Astrocyte of the hippocampus (primary cell): ENCODE measurements at regions not wholly inside any gene's neighbourhood (a gene's known extent, or its start where the extent isn't known, plus 50 kb on each side); places are given as distances from the start of the nearest gene placed in this dataset.

ENCODE experiments used
- DNase-seq: peaks from one replicate; pipeline ENCODE4 v3.0.0; 2011; ENCODE audit warnings: low read depth, low spot score

DNA sequence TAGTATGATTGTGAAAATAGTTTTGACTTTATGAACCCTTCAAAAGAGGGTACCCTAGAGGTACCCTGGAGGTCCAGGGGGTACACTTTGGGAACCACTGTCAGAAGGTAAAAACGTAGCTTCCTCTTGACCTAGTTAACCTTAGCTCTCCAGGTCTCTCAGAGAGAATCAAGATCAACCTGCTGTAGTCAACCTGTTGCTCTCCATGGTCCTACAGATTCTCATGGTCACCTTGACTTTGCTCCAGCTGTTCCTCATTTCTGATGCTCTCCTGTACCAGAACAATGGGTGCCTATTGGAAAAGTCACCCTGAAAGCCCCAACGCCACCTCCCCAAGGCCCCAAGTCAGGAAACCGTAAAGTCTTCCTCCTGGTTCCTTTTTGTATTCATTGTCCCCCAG lies 294.4 kb upstream of the CDH4 start:
- DNase-seq = no peak

DNA sequence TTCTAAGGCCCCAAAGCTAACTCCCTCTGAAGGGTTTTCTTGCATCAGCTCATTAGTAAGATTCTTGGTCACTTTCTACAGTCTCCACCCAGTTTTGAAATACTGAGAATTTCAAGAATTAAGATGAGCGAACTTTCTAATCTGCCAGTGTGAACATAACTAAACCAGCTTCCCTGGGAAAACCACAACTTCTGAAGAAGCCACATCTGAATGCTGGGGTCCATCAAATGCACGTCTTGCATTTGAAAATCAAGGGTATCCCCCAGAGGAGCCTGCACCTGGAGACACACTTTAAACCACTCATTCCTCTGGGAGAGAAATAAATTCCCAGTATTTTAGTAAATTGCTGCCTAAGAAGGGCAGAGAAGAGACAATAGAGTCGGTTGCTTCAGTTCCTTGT lies 292.1 kb upstream of the CDH4 start:
- DNase-seq = no peak

DNA sequence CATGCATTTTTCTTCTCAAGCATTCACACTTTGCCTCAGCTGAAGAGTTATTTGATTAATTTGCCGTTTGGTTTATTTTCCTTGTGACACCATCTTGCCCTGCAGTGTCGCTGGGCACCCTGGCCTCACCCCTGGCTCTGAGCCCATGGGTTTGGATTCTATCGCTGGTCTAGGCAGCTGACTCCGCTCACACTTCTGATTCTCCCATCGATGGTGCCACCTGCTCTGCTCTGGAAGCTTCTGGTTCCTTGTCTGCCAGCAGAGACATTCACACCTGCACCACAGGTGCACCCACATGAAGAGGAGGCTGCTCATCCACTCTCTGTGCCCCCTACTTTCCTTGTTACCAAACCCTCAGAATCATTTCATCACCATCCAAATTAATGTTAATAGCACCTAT lies 291.6 kb upstream of the CDH4 start:
- no peak for DNase-seq

DNA sequence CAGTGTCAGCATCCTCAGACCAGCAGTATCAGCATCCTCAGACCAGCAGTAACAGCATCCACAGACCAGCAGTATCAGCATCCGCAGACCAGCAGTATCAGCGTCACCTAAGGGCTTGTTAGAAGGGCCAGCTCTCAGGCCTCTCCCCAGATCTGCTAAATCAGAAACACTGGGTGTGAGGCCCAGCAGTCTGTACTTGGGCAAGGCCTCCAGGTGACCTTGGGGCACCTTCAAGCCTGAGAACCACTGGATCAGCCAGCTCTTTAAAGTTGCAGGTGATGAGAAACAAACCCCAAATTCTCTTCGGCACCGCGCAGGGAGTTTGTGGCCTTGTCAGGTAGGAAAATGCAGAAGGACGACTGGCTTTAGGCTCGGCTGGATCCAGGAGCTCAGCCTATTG lies 290.5 kb upstream of the CDH4 start:
- DNase-seq = no peak

DNA sequence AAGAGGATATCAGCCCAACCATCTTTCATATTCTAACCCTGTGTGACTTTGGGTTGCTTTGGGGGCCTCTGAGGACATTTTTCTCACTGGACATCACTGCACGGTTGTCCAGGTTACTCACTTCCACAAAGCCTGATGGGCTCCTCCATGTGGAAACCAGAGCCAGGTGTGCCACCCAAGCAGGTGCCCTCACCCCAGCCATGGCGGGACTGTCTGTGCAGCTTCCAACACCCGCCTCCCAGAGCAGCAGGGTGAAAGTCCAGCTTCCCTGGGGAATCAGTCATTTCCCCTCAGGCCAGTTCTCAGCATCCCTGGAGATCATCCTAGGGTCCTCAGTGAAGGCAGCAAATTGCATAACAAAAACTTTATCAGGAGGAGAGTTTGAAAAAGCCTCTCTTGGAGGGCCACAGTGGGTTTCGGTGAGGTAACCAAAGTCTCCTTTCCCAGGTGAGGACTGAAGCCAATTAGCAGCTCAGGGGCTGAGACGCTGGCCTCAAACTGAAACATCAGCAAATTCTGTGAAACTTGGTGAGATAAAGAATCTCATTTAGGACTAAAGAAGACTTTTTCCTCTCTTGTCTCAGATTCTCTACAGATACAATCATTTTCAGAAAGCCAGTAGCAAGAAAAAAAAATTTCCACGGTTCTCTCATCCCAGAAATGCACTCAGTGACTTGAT lies 289.6 kb upstream of the CDH4 start:
- DNase-seq = no peak

DNA sequence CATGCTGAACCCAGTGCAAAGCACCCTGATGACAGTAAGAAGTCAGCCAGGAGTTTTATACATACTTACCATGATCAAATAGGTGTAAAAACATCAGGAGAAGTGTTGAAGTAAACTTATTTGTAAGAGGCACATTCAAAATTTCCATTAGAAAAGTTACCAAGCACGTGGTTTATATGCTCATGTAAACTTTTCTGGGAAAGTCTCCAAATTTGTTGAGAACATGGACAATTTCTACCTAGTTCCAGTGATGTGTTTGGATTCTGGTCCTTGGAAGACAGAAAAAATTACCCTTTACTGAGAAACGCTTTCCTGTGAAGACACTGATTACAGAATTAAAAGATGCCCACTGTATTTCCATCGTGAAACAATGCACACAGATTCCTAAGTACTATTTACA lies 288.9 kb upstream of the CDH4 start:
- DNase-seq = no peak

DNA sequence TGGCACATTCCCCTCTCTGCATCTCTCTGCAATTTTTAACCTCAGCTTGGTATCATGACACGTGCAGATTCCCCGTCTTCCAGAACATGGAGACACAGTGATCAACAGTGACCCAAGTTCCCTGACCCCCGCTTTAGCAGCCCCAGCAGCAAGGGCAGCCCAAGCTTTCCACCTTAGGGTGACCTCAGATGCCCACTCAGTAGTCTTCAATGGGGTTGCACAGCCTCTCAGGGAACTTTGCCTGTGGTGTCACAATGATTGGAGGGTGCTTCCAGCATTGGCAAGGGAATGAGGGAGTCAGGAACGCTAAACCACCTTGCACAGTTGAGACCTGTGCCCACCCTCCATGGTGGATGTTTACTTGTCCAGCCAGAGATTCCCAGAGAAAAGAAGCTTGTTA lies 287.1 kb upstream of the CDH4 start:
- no peak for DNase-seq

DNA sequence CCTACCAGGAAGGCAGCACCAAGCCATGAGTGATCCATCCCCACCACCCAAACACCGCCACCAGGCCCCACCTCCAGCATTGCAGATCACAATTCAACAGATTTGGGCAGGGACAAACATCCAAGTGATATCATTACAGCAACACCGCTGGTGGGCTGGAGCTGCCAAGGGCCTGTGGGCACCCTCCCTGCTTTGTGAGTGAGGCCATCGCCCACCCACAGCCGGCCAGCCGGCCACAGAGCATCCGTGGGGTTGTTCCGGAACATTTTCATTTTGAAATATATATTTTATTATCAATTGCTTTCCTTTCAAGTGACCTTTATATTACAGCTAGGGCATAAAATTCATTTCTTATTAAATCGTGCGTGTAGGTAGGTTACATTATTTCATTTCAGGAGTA lies 286.0 kb upstream of the CDH4 start:
- DNase-seq = no peak

DNA sequence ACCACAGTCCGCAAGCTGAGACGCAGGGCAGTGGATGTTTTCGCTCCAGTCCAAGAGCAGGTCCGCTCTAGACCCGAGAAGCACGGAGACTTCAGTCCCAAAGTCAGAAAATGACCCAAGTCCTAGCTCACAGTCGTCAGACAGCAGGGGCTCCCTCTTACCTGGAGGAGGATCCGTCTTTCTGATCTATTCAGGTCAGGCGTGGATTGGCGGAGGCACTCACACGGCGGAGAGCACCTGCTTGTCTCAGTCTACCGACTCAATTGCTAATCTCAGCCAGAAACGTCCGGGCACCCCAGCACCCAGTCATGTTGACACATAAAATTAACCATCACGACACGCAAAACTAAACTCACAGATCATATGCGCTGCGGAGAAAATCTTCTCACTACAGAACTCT lies 285.3 kb upstream of the CDH4 start:
- no peak for DNase-seq

DNA sequence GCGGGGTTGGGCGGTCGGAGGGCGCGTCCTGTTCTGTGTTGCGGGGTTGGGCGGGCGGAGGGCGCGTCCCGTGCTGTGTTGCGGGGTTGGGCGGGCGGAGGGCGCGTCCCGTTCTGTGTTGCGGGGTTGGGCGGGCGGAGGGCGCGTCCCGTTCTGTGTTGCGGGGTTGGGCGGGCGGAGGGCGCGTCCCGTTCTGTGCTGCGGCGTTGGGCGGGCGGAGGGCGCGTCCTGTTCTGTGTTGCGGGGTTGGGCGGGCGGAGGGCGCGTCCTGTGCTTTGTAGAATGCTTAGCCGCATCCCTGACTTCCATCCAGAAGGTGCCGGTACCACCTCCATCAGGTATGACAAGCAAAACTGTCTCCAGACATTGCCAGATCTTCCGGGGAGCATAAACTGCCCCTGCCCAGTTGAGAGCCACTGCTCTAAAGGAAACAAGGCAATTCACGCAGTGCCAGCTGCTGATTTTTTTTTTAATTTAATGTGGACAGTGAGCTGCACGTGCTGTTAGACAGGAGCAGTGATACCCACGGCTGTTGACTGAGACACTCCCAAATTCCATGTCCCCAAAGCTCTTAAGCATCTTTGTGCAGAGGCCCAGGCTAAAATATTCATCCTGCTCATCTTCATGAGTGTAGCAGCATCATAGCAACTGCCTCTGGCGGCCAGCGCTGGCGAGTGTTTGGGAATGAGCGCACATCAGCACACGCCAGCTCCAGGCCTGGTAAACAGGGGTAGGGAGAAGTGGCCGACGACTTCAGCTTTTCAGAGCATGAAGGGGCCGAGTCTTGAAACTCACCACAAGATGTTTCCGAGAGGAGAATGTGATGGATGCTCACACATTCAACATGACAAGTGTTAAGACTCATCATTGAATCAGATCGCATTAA lies 284.4 kb upstream of the CDH4 start:
- DNase-seq = no peak

DNA sequence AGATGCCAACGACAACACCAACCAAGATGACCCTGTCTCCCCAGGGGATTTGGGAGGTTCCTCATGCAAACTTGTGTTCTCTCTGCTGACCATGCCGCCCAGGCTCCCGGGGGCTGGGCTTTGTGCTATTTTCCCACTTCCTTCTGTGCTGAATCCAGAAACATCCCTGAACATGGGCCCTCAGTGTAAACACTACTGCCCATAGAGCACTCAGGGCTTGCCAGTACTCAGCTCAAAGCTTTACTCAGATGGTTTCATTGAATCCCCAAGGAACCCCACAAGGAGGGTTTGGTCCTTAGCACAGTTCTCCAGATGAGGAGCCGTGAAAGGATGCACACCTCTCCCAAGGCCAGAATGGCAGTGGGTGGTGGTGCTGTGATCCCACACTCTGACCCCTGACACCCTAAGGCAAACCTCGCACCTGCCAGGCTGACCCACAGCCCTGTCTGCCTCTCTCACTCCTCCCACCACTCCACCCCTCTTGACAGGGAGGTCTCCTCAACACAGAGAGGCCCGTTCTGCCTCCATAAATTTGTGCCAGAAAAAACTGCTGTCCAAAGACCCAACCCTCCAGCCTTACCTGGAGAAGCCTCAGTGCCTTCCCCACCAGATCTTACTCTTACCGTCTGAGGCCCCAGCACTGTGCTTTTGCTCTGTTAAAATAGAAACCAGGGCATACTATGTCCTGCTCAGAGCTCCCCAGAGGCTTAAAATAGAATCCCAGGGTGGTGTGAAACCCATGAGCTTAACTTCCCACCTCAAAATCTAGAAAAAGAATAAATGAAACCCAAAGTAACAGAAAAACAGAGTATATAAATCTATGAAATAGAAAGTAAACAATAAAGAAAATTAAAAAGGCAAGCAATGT lies 283.0 kb upstream of the CDH4 start:
- no peak for DNase-seq

DNA sequence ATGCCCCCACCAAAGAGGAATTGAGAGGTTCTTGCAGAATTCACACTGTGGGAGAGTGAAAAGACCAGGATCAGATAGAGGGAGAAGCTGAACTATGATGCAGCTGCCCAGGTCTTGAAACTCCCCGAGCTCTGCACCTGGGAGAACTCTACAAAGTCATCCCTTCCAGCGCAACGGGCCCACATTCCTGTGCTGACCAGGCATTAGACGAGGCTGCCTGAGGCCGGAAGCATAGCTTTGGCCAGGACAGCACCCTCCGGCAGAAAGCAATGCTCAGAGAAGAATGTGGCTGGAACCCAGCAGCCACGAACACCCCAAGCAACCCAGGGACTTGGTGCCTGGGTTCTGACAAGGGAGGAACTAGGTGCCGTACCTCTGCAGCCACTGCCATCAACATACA lies 281.5 kb upstream of the CDH4 start:
- no peak for DNase-seq

DNA sequence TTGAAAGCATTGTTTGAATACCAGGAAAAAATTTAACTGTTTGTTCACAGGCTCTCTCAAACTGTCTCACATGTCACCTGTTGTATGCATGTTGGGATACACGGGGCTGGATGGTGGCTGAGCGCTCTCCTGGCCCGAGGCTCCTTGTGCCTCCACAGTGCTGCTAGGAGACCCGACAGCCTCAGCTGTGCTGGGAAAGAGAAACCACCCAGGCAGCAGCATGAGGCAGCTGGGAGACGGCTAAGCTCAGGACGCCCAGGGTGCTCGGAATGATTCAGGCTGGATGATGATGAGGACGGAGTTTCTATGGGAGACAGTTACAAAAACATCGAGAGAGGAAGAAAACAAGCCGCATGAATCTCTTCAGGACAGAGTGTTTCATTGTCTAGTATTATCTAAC lies 278.0 kb upstream of the CDH4 start:
- DNase-seq = no peak

DNA sequence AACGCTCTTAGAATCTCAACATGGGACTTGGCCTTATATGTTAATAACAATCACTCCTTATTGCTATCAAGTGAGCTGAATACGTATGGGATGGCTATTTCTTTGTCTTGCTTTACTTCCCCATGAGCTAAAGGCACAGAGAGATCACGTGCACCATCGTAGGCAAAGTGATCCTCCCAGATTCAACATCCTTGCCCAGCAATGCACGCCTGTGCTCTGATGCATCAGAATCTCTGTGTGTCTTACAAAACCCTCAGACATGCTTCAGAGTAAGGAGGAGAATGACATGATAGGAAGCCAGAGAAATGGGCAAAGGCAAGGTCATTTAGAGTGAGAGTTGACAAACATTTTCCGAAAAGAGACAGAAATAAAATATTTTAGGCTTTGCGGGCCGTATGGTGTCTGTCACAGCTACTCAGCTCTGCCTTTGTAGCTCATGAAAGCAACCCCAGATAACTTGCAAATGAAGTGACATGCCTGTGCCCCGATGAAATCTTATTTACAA lies 277.6 kb upstream of the CDH4 start:
- no peak for DNase-seq

DNA sequence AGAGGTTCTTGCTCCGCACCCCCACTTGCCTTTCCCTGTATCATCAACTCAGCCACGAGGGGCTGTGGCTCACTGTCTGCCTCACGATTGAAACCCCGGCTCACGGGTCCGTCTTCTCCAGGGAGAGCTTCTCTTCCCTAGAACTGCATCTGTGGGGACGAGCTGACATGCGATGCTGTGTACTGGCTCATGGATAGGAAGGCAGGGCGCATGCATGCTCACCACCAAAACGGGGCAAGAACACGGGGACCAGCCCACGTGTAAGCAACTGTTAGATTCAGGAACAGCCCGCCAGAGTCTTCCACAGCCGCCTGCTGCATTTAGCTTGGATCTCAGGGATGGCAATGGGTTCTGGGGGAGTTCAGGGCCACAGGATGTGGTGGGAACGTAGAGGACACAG lies 275.9 kb upstream of the CDH4 start:
- no peak for DNase-seq

DNA sequence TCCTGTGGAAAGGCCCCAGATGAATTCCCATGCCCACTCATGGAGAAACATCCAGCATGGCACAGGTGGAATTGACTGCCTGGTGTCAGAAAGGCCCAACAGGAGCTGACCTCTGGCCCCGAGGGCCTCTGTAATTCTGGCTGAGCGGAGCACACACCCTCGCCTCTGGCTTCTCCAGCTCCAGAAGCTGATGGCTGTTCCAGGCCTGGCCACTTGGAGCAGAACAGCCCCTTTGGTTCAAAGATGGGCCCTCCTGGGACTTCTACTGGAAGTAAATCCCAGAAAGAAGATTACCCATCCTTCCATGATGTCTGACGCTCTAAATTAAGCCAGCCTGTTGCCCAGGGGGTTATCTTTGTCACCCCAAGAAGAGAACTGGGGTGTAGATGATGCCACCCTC lies 275.1 kb upstream of the CDH4 start:
- DNase-seq = no peak

DNA sequence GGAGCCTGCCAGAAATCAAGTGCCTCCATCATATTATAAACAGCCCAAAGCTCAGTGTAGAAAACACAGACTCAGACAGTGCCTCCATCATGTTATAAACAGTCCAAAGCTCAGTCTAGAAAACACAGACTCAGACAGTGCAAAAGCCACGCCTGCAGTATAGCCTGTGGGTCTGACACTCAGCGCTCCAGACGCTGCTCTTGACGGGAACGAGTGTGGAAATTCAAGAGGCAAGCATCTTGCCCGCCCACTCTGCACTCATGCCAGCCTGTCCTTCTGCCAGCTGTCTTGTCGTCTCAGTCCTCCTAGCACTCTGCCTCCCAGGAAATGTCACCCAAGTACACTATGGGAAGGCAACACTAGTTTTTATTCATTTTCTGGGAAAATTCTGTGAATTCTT lies 274.2 kb upstream of the CDH4 start:
- DNase-seq = no peak

DNA sequence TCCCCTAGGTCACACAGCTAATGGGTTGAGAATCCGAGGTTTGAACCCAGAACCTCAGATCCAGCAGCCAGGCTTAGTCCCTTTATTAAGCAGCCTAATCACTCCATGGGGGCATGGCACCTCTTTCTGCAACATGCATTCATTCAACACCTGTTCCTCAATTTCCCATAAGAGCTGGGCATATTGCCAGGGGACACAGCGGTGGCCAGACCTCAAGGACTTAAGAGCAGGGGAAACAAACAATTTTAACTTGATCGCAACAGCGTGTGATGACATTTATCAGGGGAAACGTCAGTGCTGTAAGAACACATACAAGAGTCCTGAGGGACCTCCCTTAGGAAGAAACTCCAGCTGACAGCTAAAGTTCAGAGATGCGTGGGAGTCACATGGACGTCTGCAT lies 267.4 kb upstream of the CDH4 start:
- no peak for DNase-seq

DNA sequence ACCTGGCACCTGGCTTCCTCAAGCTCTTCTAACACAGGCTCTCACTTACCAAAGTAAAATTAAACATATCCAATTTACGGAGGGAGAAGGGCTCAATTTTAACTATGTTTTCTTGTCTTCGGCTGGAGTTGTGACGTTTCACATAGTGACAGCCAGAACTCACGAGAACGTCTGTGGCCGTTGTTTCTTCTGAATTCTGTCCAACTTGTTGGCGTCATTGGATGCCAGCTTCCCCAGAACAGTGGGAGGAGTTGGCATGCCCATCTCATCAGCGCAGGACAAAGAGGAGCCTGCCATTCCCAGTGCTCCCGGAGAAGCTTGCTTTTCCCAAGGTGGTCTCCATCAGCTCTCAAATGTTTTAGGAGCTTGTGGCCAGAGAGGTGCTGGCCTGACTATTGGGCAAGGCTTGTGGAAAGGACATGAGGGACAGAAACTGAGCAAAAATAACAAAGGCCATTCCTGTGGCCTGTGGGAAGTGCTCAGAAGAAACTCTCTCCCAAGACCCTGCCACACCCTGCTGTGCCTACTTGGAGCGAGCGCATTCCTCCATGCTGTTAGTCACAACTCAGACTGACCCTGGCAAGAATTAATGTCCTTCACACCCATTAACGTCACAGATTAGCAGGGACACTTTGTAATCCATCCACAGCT lies 265.4 kb upstream of the CDH4 start:
- DNase-seq = no peak

DNA sequence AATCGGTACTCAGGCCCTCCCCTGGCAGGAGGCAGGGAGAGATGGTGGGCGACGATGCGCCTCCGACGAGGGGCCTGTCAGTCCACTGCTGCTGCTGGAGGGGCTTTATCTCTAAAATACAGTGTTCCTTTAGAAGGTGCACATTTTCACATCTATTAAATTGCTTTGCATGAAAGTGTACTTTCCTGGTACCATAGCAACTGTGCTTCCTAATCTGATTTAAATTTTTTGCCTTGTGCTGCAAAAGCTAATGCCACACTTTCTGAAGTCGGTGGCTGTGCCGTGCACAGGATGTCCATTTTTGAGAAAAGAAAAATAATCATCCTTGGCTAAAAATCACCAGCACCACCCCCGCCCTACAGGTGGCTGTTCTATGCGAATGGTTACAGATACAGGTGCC lies 262.0 kb upstream of the CDH4 start:
- DNase-seq = no peak

DNA sequence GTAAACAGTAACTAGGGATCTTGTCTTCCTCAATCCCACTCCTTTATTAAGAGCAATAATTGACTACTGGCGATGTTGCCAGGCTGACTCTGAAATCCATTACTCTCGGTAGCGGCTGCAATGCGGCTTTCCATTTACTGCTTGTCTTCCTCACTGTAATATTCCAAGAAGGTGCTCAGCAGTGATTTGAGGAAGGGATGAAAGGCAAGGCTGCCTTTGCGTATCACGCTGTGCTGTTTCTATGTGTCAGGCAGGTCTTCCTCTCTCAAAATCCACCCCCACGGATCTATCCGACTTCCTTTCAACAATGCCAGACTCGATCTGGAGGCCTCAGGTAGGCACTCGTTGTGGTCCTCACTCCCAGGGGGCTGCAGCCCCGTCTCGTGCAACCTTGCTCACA lies 261.4 kb upstream of the CDH4 start:
- DNase-seq = no peak
